ENCODE measurements at regions not wholly inside any gene's neighbourhood (a gene's known extent, or its start where the extent isn't known, plus 50 kb on each side); places are given as distances from the start of the nearest gene placed in this dataset.

DNA sequence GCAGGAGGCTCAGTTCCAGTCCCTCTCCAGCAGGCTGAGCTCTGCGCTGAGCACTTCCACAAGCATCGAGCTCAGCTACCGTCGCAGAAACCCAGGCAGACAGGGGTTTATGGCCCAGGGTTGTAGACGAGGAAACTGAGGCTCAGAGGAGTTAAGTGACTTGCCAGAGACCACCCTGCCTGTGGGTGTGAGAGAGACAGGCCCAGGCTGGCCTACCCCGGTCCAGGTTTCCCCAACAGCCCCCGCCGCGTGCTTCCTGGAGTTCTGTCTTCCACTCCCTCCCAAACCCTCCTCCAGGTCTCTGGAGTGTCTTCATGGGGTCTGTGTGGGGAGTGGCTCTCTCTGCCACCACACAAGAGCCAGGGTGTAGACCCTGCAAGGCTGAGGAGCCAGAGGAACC is 615.9 kb downstream of the PTPRU start:
- no peak for DNase-seq (ENCODE audit: low read depth in 3 of 3, low spot score in 2 of 3)

DNA sequence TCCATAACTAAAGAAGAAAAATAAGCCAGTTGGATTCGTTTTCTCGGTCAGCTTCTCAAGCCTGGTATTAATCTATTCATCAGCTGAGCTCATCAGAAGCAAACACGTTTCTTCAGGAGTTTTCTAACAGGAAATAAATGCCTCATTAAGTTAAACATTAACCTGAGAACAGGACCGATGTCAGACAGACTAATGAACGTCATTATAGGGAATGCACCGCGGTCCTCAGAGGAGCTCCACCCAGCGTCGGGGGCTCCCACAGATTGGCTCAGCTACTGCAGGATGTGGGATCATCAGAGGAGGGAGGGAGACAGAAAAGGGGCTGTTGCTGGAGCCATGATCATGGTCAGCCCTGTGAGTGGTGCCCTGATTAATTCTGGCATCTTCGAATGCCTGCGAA is 615.4 kb downstream of the PTPRU start:
- no peak for DNase-seq (ENCODE audit: low read depth in 3 of 3, low spot score in 2 of 3)

DNA sequence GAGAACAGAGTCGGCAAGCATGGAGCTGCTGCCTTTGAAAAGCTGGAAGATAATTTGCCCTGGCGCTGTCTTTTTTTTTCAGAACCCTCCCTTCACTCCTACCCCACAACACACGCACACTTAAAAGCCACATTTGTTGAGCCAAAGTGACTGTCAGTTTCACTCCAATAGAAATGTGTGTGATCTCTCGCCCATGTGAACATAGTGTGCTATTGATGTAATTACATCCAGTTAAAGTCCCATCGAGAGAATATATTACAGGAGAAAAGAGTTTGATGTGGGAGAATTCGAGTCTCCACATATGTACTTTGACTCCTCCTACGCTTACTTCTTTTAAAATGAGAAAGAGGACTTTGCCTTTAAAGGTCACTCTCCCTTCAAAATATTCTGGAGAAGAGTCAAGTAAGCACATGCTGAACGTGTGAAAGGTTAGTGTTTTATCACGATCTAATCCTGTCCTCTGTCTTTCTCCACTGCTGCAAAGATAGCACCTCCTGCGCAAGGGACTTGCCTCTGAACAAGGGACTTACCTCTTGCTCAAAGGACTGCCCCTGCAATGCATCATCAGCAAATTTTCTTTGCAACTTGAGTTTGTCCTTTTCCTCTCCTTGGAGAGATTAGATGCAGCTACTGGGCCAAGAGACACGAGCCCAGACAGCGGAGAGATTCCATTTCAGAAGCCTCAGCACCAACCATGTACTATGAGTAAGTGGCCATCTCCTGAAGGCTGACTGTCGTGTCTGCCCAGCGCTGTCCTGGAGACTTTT is 613.9 kb downstream of the PTPRU start:
- no peak for DNase-seq (ENCODE audit: low read depth in 3 of 3, low spot score in 2 of 3)

DNA sequence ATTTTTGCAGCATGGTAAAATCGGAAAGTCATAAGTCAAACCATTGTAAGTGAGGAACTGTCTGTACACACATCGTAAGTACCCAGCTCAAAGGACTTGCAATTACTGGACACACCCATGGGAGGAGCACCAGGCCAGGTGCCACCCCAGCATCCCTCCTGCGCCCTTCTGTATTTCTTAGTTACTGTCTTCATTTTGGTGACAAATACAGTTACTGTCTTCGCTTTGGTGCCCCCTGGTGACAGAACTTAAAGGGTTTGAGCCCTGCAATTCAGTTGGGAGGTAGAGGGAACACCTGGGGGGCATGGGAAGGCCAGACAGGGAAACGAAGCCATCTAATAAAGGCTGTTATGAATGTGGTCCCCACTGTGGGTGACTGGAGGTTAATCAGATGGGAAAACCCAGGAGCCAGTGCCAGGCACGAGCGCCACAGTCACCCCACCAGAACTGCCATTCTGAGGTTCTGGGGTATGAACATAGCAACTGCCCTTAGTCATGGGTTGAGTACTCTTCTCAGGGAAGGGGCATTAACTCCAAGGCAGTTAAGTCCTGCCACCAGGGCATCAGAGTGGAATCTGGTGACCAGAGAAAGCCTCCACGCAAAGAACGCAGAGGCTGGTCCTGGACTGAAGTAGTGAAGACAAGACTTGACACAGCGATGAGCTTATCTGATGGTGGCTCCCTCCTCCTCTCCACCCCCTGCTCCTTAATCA is 612.9 kb downstream of the PTPRU start:
- DNase-seq (ENCODE audit: low read depth in 3 of 3, low spot score in 2 of 3), result no peak

DNA sequence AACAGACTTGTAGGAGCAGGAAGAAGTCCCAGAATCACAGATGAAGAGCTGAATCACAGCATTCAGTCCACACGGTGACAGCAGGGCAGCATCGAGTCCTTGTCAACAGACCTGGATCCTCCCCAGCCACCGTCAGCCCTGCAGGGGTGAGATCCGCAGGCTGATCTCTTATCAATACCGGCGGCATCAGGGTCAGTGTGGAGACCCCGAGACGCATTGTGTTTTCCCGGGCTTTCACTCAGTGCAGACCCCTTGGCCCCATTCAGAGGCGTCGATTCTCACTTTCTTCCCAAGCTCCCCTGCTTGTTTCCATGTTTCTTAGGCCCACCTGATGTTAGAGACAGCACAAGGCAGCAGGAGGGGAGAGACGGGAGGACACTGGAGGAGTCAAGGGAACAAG is 609.6 kb downstream of the PTPRU start:
- no peak for DNase-seq (ENCODE audit: low read depth in 3 of 3, low spot score in 2 of 3)

DNA sequence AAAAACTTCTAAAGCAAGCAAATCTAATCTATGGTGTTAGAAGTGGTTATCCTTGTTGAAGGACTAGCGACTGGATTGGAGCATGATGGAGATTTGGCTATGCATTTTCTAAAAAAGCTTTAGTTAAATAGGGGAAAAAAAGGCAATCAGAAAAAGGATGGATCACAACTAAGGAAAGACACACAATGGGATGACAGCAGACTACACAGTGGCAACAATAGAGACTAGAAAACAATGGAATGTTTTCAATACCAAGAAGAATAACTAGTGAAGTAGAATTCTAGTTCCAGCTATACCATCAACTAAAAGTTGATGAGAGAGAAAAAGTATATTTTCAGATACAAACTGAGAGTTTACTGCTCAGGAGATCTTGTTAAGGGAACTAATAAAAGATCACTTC is 605.8 kb downstream of the PTPRU start:
- DNase-seq (ENCODE audit: low read depth in 3 of 3, low spot score in 2 of 3), result no peak

DNA sequence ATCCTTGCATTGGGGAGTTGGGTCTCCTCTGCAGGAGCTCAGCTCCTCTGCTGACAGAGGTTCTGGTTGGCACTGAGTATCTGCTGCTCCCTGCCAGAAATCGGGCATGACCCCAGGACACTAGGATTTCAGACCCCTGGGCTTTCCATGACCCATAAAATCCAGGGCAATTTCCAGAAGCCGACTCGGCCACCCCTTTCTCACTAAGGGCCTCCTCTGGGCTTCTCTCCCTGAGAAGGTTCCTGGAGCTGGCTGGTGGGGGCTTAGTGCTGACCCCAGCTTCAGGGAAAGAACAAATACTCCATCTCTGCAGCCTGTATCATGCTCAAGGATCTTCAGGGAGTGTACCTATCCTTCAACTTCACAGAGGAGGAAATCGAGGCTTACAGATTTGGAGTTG is 603.4 kb downstream of the PTPRU start:
- no peak for DNase-seq (ENCODE audit: low read depth in 3 of 3, low spot score in 2 of 3)

DNA sequence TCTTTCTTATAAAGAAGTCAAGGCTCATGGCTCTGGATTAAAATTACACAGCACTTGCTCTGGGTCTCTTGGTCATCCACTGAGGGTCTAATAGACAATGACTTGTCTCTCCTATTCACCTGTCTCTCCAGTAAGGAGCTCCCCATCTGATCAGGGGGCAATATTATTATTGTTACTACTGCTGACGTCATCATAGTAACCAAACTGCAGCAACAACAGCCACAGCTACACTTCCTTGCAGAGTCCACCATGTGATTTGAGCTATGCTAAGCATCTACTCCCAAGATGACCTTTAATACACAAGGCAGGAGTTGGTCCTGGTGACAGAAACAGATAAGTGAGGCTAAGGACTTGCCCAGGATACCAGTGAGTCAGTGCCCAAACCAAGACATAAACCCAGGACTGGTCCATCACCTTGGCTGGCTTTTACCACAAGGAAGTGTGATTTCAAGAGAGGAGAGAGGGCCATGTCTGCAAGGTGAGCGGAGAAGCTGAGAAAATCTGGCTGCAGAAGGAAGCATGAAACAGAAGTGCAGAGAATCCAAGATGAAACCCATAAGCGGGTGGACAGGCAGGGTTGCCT is 602.5 kb downstream of the PTPRU start:
- no peak for DNase-seq (ENCODE audit: low read depth in 3 of 3, low spot score in 2 of 3)

DNA sequence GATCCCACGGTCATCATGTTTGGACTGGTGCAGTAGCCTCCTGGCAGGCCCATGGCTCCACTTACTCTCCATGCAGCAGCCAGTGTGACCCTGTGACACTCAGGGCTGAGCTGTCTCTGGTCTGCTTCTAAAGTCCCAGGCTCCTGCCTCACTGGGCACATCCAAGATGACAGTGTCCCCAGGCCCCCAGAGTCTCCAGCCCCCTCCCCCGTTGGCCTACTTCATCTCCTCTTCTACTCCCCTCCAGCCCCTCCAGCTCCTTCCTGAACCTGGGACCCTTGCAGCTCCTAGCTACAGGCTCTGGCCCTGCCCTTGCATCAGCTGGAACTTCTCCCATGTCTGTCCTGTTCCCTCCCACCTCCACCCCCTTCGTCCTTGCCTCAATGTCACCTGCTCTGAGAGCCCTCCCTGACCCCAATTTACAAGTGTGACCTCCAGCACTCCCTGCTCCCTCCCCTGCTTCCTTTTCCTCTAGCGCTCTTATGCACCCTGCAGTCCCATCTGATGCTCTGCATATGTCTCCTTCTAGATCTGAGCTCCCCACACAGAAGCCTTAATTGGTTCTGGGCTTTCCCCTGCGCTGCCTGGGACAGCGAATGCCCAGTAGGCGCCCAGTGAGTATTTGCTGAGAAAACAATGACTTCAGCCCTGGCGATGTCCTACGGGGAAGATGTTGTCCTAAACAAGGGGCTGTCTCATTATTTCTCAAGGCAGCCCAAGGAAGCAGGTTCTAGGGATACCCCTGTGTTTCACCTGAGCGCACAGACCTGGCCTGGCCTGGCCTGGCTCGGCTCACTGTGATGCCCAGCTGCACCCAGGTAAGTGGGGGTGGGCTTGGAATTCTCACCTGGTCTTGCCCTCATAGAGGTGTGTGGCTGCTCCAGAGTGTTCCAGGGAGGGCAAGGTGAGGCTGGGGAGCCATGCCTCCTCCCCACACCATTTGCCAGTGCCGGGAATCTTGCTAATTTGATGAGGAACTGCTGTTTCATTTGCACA is 600.6 kb downstream of the PTPRU start:
- no peak for DNase-seq (ENCODE audit: low read depth in 3 of 3, low spot score in 2 of 3)

DNA sequence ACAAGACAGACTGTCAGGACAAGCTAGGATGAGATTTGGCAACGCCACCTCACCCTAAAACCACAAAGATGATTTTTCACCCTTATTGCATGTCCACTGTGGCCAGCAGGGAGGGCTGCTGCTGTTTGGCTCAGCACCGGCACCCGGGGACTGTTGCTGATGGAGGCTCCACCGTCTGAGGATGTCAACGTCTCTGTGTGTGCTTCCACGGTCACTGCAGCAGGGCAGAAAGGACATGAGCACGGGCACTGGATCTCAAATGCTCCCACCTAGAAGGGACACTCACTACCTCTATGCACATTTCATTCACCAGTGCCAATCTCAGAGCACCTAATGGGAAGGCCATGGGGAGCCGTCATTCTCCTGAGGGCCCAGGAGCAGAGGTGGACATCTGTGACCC is 599.6 kb downstream of the PTPRU start:
- DNase-seq (ENCODE audit: low read depth in 3 of 3, low spot score in 2 of 3), result no peak

DNA sequence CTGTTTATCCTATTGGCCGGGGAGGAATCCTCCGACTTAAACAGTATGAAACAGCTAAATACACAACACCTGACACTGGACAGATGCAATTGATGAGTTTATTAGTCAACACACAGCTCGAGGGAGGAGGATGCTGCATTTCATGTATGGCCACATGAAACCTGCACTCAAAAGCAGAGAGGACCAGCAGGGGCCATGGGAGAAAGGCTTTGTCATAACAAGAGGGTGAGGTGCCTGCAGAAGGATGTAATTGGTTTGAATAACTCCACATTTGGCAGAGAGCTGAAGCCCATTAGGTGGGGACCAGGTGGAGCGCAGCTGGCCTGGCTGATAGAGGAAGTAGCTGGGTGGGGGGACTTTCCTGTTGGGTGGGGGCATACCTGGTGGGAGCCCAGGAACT is 599.1 kb downstream of the PTPRU start:
- no peak for DNase-seq (ENCODE audit: low read depth in 3 of 3, low spot score in 2 of 3)

DNA sequence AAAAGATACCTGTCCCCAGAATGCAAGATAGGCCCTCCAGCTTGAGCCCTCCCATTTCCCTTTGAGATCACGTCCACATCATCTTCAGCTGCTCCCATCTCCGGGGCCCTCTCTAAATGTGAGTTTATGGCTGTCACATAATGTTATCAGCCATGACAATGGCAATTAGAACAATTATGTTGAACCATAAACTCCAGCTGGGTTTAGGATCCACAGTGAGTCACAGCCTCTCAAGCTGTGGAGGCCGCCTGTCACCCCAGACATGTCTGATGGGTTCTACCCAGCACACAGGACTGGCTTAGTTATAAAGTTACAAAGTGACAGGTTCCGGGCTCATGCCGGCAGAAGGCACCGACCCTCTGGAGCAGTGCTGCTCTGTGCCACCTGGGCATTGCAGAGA is 597.3 kb downstream of the PTPRU start:
- DNase-seq (ENCODE audit: low read depth in 3 of 3, low spot score in 2 of 3), result no peak

DNA sequence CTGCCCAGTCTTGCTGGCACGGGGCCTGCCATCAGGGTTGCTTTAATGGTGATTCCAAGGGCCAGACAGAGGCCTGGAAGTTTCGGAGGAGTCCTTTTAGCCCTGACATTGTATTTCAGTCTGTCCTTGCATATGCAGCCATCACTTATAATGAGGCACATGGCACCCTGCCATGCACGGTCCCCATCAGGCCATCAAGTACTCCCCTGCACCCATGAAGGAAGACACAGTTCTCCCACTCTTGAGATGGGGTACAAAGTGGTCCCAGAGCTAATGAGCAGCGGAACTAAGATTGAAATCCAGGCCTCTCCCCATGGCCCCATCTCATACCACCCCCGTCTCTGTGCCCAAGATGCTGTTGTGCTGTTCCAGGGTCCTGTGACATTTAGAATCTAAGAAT is 596.6 kb downstream of the PTPRU start:
- DNase-seq (ENCODE audit: low read depth in 3 of 3, low spot score in 2 of 3), result no peak

DNA sequence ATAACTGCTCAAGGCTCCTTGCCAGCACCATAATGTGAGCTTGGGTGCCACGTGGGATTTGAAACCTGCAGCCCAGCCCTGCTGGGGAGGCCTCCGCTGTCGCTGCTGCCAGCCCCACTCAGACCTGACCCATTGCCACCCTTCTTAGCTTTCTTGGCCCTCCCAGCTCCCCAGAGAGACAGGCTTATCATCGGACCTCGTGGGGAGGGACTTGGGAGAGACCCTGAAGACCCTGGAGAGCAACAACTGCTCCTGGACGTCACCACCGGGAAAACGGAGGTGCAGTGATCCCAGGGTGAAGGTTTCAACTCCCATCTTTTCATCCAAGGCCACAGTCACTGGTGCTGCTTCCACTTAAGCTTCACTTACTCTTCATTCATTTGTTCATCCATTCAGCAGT is 596.1 kb downstream of the PTPRU start:
- no peak for DNase-seq (ENCODE audit: low read depth in 3 of 3, low spot score in 2 of 3)

DNA sequence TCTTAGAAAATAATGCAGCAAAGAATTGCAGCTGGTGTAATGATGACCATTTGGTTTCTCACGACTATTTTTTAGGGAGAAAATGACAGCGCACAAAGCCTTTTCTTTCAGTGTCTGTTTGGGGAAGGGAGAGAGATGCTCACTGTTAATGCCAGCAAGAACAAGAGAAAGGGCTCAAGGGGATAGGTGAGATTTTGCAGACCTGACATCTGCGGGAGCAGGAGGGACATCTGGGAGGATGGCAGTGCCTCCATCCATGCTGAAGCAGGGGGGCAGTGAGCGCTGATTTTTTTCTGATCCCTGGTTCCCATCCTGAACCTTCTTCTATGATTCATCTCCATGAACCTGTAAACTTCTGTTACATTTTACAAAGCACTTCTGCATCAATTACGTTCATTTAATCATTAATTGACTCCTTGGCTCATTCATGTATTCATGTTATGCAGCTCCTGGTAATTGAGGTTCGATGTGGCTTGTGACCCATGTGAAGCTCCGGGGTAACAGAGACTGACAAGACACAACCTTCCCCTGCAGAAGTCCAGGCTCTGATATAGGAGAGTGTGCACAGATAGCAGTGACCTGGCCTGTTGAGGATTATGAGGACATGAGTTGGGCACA is 595.3 kb downstream of the PTPRU start:
- no peak for DNase-seq (ENCODE audit: low read depth in 3 of 3, low spot score in 2 of 3)

DNA sequence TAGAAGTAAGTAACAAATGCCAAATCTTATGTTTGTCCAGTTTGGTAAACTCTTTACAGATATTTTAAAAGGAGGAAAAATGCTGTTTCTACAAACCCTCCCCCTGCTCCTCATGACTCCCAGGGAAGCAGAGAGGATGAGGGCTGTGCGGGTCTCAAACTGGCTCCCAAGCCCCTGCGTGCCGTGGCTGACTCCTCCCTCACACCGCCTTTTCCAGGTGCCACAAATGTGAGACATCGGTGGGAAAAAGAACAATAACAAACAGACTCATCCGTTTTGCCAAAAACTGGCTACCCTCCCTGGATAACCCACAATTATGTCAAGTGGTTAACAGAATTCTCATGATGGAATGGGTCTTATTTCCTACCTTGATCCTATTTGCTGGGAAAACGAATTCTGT is 594.6 kb downstream of the PTPRU start:
- DNase-seq (ENCODE audit: low read depth in 3 of 3, low spot score in 2 of 3), result no peak

DNA sequence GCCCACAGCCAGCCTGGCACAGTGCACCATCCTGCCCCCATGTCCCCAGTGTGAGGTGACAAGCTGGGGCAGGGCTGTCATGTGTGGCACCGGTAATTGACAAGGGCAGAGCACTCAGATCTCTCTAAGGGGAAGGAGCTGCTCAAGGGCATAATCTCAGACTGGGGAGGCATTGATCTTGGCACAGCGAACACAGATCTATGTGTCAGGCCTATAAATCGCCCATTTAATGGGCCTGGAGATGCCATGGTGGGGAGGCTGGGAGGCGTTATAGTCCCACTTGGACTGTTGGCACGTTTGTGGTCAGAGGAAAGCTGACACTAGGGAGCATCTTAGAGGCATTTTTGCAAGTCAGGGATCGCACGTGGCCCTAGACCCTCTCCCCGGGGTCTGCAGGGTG is 594.1 kb downstream of the PTPRU start:
- no peak for DNase-seq (ENCODE audit: low read depth in 3 of 3, low spot score in 2 of 3)

DNA sequence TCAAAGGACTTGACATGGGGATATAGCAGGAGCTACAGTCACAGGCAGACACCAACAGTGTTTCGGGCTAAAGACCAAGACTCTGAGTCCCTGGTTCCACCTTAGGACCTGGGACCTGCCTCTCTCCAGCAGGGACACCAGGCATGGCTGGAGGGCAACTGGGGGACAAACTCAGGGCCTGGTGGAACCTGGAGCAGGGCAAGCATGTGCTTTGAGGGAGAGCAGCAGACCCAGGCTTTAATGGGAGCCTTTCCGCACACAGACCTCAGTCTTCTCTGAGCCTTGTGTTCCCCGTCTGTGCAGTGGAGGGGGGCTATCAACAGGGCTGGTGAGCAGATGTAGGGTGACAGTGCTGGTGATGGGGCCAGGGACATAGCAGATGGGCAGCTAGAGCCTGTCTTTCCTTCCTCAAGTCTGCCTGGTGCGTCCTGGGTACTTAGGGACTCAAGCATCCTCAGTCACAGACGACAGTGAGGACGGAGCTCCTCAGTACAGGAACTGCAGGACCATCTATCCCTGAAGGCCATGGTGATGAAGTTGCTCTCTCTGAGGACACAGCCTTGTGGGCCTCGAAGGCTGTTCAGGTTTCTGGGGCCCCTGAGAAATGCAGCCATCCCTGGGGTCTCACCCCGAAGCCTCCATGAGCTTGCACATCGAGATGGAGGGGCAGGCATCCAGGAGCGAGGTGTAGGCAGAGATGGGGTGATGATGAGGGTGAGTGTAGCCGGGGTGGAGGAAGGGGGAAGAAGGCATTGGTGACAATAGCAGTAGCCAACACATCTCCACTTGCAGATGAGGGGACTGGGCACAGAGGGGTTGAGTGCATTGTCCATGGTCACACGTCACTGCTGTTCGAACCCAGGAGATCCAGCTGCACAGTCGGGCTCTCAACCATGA is 593.4 kb downstream of the PTPRU start:
- DNase-seq (ENCODE audit: low read depth in 3 of 3, low spot score in 2 of 3), result no peak
